GM19023 (cell line): ENCODE measurements at regions not wholly inside any gene's neighbourhood (a gene's known extent, or its start where the extent isn't known, plus 50 kb on each side); places are given as distances from the start of the nearest gene placed in this dataset.
"Not testable (repeated sequence)": the region's sequence is repeated elsewhere in the genome, so short reads cannot be mapped to it uniquely, and the experiment has no call there.

Experiments
- ATAC-seq: cut with Tn5 transposase; IDR thresholded peaks from one replicate; pipeline ENCODE4 v1.9.1; 2021; ENCODE audit warnings: mild to moderate bottlenecking, moderate library complexity; ENCODE audit not compliant: unreplicated experiment

GRCh38 chr1:54474310-54475251 lies 68.4 kb upstream of the SSBP3 start:
- no peak for ATAC-seq

GRCh38 chr1:54471588-54471987 lies 65.4 kb upstream of the SSBP3 start:
- no peak for ATAC-seq

GRCh38 chr1:54469444-54469843 lies 63.2 kb upstream of the SSBP3 start:
- ATAC-seq = not testable (repeated sequence)

- ATAC-seq = not testable (repeated sequence)
Measured at GRCh38 chr1:54468288-54469084, 62.3 kb upstream of the SSBP3 start.

- ATAC-seq = no peak
Measured at GRCh38 chr1:54465351-54465811, 59.2 kb upstream of the SSBP3 start.

- no peak for ATAC-seq
Measured at GRCh38 chr1:54464477-54465146, 58.4 kb upstream of the SSBP3 start.

GRCh38 chr1:54464031-54464476 lies 57.9 kb upstream of the SSBP3 start:
- ATAC-seq = no peak

- ATAC-seq = no peak
Measured at GRCh38 chr1:54463259-54464030, 57.3 kb upstream of the SSBP3 start.

- ATAC-seq = no peak
Measured at GRCh38 chr1:54462597-54463258, 56.5 kb upstream of the SSBP3 start.

- ATAC-seq = no peak
Measured at GRCh38 chr1:54461731-54462596, 55.8 kb upstream of the SSBP3 start.

- ATAC-seq = no peak
Measured at GRCh38 chr1:54460861-54461387, 54.7 kb upstream of the SSBP3 start.

- ATAC-seq = no peak
Measured at GRCh38 chr1:54460351-54460750, 54.2 kb upstream of the SSBP3 start.

GRCh38 chr1:54459726-54460191 lies 53.6 kb upstream of the SSBP3 start:
- ATAC-seq = no peak

GRCh38 chr1:54459140-54459539 lies 52.9 kb upstream of the SSBP3 start:
- no peak for ATAC-seq

- ATAC-seq = no peak
Measured at GRCh38 chr1:54456921-54457529, 50.8 kb upstream of the SSBP3 start.

- no peak for ATAC-seq
Measured at GRCh38 chr1:54456361-54456760, 50.2 kb upstream of the SSBP3 start.
